GM20000 (cell line): ENCODE measurements at regions not wholly inside any gene's neighbourhood (a gene's known extent, or its start where the extent isn't known, plus 50 kb on each side); places are given as distances from the start of the nearest gene placed in this dataset.

Experiments used
- DNase-seq: peaks from one replicate; pipeline ENCODE4 v3.0.0; 2012; ENCODE audit warnings: low spot score
- CTCF ChIP-seq: IDR thresholded peaks from 2 replicates; pipeline ENCODE4 v1.5.1; 2012; ENCODE audit warnings: mild to moderate bottlenecking, control low read depth; ENCODE audit errors: extremely low read depth, missing control alignments

- TF ChIP-seq CTCF = no peak
- no peak for DNase-seq
Observed at GRCh38 chr3:166489826-166490225, 652.6 kb upstream of the BCHE start.

DNA sequence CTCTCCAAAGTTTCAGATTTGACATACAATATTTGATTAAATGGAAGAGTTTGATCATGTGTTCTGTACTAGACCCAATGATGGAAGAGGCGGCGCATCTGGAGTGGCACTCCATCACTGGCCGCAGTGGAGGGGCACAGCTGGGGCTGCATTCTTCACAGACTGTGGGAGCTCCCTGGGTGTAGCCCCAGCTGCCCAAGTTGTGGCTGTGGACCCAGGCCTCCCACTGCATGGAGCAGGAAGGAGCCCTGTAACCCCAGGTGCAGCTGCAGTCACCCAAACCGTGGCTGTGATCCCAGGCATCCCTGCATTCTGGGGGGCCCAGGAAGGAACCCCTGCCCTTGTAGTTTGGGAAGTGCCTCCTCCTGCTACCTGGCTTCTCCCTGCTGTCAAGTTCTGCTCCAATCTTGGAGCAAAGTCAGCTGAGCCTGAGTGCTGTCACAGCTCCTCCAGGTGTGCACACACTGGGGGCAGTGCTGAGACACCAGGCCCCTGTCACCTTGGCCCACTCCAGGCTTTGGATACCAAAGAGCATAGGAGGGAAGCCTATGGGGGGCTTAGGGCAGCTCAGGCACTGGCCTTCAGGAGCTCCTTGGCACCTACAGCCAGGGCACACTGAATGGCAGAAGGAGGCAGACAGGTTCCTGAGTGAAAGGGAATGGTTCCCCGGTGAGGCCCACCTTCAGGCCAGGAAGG is 651.9 kb upstream of the BCHE start:
- TF ChIP-seq CTCF = no peak
- DNase-seq = no peak

DNA sequence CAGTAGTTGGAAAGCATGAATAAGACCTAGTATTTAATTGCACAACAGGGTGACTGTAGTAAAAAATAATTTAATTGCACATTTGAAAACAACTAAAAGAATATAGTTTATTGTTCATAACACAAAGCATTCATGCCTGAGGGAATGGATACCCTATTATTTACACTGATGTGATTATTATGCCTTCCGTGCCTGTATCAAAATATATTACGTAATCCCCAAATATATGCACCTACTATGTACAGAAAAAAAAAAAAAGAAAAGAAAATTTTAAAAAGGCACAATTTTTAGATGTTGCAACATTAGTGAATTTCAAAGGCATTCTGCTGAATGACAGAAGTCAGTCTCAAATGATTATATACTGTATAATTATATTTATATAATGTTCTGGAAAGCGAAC is 647.2 kb upstream of the BCHE start:
- no peak for TF ChIP-seq CTCF

DNA sequence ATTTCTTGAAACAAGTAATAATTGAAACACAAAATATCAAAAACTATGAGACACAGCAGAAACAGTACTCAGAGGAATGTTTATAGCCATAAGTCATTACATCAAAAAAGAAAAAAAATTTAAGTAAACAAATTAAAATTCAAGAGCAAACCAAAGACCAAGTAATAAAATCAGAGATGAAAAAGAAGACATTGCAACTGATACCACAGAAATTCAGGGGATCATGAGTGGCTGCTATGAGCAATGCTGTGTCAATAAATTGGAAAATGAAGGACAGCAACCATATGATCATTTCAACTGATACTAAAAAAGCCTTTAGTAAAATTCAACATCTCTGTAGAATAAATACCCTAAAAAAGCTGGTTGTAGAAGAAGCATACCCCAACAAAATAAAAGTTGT is 644.1 kb upstream of the BCHE start:
- DNase-seq = no peak
- no peak for TF ChIP-seq CTCF

More for the DNA sequence above, 647.2 kb upstream of the BCHE start:
- no peak for DNase-seq

DNA sequence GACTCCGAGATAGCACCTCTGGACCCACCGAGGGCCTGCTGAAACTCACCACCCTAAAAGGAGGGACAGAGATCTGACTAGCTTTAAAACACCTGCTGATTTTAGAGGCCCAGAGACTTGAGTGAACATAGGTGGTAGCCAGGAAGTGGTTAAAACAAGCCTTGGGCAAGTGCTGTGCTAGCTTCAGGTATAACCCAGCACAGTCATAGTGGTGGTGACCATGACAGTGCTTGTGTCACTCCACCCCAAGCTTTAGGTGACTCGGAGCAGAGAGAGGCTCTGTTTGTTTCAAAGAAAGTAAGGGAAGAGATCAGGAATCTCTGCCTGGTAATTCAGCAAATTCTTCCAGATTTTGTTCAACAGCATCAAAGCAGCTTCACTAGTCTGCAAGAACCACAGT is 641.1 kb upstream of the BCHE start:
- TF ChIP-seq CTCF = no peak
- DNase-seq = no peak

- no peak for TF ChIP-seq CTCF
- no peak for DNase-seq
Observed at GRCh38 chr3:166473501-166473900, 636.3 kb upstream of the BCHE start.

DNA sequence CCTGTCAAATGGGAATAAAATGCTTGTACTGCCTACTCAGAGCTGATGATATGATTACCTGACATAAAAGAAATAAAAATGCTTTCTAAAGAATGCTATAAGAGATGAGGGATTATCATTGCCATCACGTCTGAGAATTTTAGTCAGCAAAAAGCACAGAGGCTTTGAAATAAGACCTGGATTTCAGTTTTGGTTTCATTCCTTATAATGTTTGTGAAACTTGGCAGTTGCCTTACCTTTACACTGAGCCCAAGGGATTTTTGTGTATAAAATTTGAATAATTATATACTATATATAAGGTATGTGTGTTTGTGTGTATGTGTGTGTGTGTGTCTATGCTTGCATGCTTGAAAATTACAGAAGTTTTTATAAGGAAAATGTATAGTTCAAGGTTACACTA is 634.8 kb upstream of the BCHE start:
- DNase-seq = no peak
- no peak for TF ChIP-seq CTCF
